ENCODE measurements at regions not wholly inside any gene's neighbourhood (a gene's known extent, or its start where the extent isn't known, plus 50 kb on each side); places are given as distances from the start of the nearest gene placed in this dataset.
"Not testable (repeated sequence)": the region's sequence is repeated elsewhere in the genome, so short reads cannot be mapped to it uniquely, and the experiment has no call there.

- DNase-seq (ENCODE audit: extremely low read depth, low read depth, low spot score): no peak
Measured at GRCh38 chr5:33136785-33137184, 304.0 kb upstream of the TARS1 start.

- DNase-seq (ENCODE audit: extremely low read depth, low read depth, low spot score): not testable (repeated sequence)
Measured at GRCh38 chr5:33138145-33138544, 302.6 kb upstream of the TARS1 start.

GRCh38 chr5:33143405-33144123 is 297.2 kb upstream of the TARS1 start:
- no peak for DNase-seq (ENCODE audit: extremely low read depth, low read depth, low spot score)

GRCh38 chr5:33146881-33147280 is 293.9 kb upstream of the TARS1 start:
- no peak for DNase-seq (ENCODE audit: extremely low read depth, low read depth, low spot score)

- DNase-seq (ENCODE audit: extremely low read depth, low read depth, low spot score): no peak
Measured at GRCh38 chr5:33148076-33148513, 292.7 kb upstream of the TARS1 start.

- DNase-seq (ENCODE audit: extremely low read depth, low read depth, low spot score): no peak
Measured at GRCh38 chr5:33153372-33153771, 287.4 kb upstream of the TARS1 start.

GRCh38 chr5:33153831-33154230 is 286.9 kb upstream of the TARS1 start:
- no peak for DNase-seq (ENCODE audit: extremely low read depth, low read depth, low spot score)

- no peak for DNase-seq (ENCODE audit: extremely low read depth, low read depth, low spot score)
Measured at GRCh38 chr5:33160871-33161270, 279.9 kb upstream of the TARS1 start.

GRCh38 chr5:33161421-33161820 is 279.3 kb upstream of the TARS1 start:
- no peak for DNase-seq (ENCODE audit: extremely low read depth, low read depth, low spot score)

GRCh38 chr5:33162057-33162456 is 278.7 kb upstream of the TARS1 start:
- no peak for DNase-seq (ENCODE audit: extremely low read depth, low read depth, low spot score)

GRCh38 chr5:33166522-33166921 is 274.2 kb upstream of the TARS1 start:
- DNase-seq (ENCODE audit: extremely low read depth, low read depth, low spot score): no peak

- no peak for DNase-seq (ENCODE audit: extremely low read depth, low read depth, low spot score)
Measured at GRCh38 chr5:33166948-33167347, 273.8 kb upstream of the TARS1 start.

- DNase-seq (ENCODE audit: extremely low read depth, low read depth, low spot score): no peak
Measured at GRCh38 chr5:33167541-33167940, 273.2 kb upstream of the TARS1 start.

- DNase-seq (ENCODE audit: extremely low read depth, low read depth, low spot score): no peak
Measured at GRCh38 chr5:33170411-33170810, 270.4 kb upstream of the TARS1 start.

GRCh38 chr5:33174383-33174782 is 266.4 kb upstream of the TARS1 start:
- no peak for DNase-seq (ENCODE audit: extremely low read depth, low read depth, low spot score)

GRCh38 chr5:33179301-33179700 is 261.5 kb upstream of the TARS1 start:
- no peak for DNase-seq (ENCODE audit: extremely low read depth, low read depth, low spot score)

GRCh38 chr5:33180900-33181299 is 259.9 kb upstream of the TARS1 start:
- DNase-seq (ENCODE audit: extremely low read depth, low read depth, low spot score): no peak

GRCh38 chr5:33182986-33183385 is 257.8 kb upstream of the TARS1 start:
- no peak for DNase-seq (ENCODE audit: extremely low read depth, low read depth, low spot score)

- no peak for DNase-seq (ENCODE audit: extremely low read depth, low read depth, low spot score)
Measured at GRCh38 chr5:33184367-33184766, 256.4 kb upstream of the TARS1 start.

- no peak for DNase-seq (ENCODE audit: extremely low read depth, low read depth, low spot score)
Measured at GRCh38 chr5:33188089-33188488, 252.7 kb upstream of the TARS1 start.

- DNase-seq (ENCODE audit: extremely low read depth, low read depth, low spot score): no peak
Measured at GRCh38 chr5:33194914-33195313, 245.9 kb upstream of the TARS1 start.

GRCh38 chr5:33195431-33196165 is 245.2 kb upstream of the TARS1 start:
- DNase-seq (ENCODE audit: extremely low read depth, low read depth, low spot score): no peak

All from glomerular endothelial cell (primary cell).